ENCODE measurements at regions not wholly inside any gene's neighbourhood (a gene's known extent, or its start where the extent isn't known, plus 50 kb on each side); places are given as distances from the start of the nearest gene placed in this dataset.

GRCh38 chr12:60185060-60185459 lies 589.2 kb downstream of the SLC16A7 start:
- TF ChIP-seq CTCF (conservative IDR thresholded peaks at IDR 0.05): no peak
- H3K4me1 Mint-ChIP-seq: no peaks in the 10 kb centered on the region
- no peak for DNase-seq (ENCODE audit: low read depth, low spot score)
- no peaks in the 10 kb centered on the region for H3K36me3 Mint-ChIP-seq (ENCODE audit: low read depth)
- H3K27ac Mint-ChIP-seq (ENCODE audit: unreplicated experiment): no peak overlapping the region
- H3K9me3 Mint-ChIP-seq: peaks cover 3% of the 10 kb centered on the region
- no peak overlapping the region for H3K4me3 Mint-ChIP-seq
- no peaks in the 10 kb centered on the region for H3K27me3 Mint-ChIP-seq (ENCODE audit: low read depth)

GRCh38 chr12:60191271-60191670 lies 595.4 kb downstream of the SLC16A7 start:
- Mint-ChIP-seq H3K4me1 (no peaks in the 10 kb centered on the region), H3K9me3 (peaks cover 3% of the 10 kb centered on the region), H3K27ac (ENCODE audit: unreplicated experiment) (no peak overlapping the region), H3K4me3 (no peak overlapping the region), H3K27me3 (ENCODE audit: low read depth) (no peaks in the 10 kb centered on the region), H3K36me3 (ENCODE audit: low read depth) (no peaks in the 10 kb centered on the region)
- DNase-seq (ENCODE audit: low read depth, low spot score): no peak
- no peak for TF ChIP-seq CTCF (conservative IDR thresholded peaks at IDR 0.05)

GRCh38 chr12:60191676-60192359 lies 596.0 kb downstream of the SLC16A7 start:
- Mint-ChIP-seq H3K4me1 (no peaks in the 10 kb centered on the region), H3K27ac (ENCODE audit: unreplicated experiment) (no peak overlapping the region), H3K27me3 (ENCODE audit: low read depth) (no peaks in the 10 kb centered on the region), H3K36me3 (ENCODE audit: low read depth) (no peaks in the 10 kb centered on the region), H3K9me3 (peaks cover 3% of the 10 kb centered on the region), H3K4me3 (no peak overlapping the region)
- no peak for DNase-seq (ENCODE audit: low read depth, low spot score)
- TF ChIP-seq CTCF (conservative IDR thresholded peaks at IDR 0.05): no peak

GRCh38 chr12:60194678-60195077 lies 598.8 kb downstream of the SLC16A7 start:
- no peaks in the 10 kb centered on the region for H3K9me3 Mint-ChIP-seq
- H3K27ac Mint-ChIP-seq (ENCODE audit: unreplicated experiment): no peak overlapping the region
- H3K4me1 Mint-ChIP-seq: no peaks in the 10 kb centered on the region
- no peak overlapping the region for H3K4me3 Mint-ChIP-seq
- H3K36me3 Mint-ChIP-seq (ENCODE audit: low read depth): no peaks in the 10 kb centered on the region
- DNase-seq (ENCODE audit: low read depth, low spot score): no peak
- no peak for TF ChIP-seq CTCF (conservative IDR thresholded peaks at IDR 0.05)
- H3K27me3 Mint-ChIP-seq (ENCODE audit: low read depth): no peaks in the 10 kb centered on the region

DNA sequence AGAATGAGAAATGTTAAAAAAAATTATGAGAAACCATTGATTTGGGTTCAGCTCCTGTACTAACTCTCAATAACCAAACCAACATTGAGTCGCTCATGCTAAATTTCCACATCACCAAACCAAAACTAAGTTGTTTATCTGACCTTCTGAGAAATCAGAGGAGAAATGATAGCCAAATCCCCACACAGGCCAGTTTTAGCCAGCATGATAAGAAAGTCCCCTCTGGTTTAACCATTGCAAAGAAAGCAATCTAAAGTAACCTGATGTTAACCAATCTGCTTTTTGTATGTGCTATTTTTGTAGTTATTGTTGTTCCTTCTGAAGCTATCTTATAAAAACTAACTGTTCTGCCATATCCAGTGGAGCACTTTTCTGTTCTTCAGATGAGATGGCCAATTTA lies 599.7 kb downstream of the SLC16A7 start:
- no peak for TF ChIP-seq CTCF (conservative IDR thresholded peaks at IDR 0.05)
- no peaks in the 10 kb centered on the region for H3K4me1 Mint-ChIP-seq
- H3K4me3 Mint-ChIP-seq: no peak overlapping the region
- H3K27ac Mint-ChIP-seq (ENCODE audit: unreplicated experiment): no peak overlapping the region
- no peaks in the 10 kb centered on the region for H3K9me3 Mint-ChIP-seq
- H3K27me3 Mint-ChIP-seq (ENCODE audit: low read depth): no peaks in the 10 kb centered on the region
- H3K36me3 Mint-ChIP-seq (ENCODE audit: low read depth): no peaks in the 10 kb centered on the region
- no peak for DNase-seq (ENCODE audit: low read depth, low spot score)
